ENCODE measurements at regions not wholly inside any gene's neighbourhood (a gene's known extent, or its start where the extent isn't known, plus 50 kb on each side); places are given as distances from the start of the nearest gene placed in this dataset.

DNA sequence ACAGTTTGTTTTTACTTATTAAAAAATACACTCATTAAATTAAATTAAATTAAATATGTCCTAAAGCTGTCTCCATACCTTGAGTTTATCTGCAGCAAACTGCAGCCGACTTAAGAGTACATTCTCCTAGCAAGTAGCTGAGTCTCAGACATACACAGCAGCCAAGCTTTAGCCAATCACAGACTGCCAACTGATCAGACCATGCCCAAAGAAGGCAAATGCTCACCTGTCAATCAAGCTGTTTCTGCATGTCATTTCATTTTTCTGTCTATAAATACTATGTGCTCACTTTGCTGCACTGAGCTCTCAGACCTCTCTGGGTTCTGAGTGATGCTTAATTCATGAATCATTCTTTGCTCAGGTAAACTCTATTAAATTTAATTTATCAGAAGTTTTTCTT, 280.9 kb upstream of the EPHA5 start:
- TF ChIP-seq EZH2phosphoT487 (IDR thresholded peaks at IDR 0.05; ENCODE audit: insufficient read depth, low read depth) = no peak
- no peak for TF ChIP-seq EZH2 (IDR thresholded peaks at IDR 0.05; ENCODE audit: insufficient read depth, poor library complexity, severe bottlenecking)

All from GM23248 (cell line).